ENCODE measurements at regions not wholly inside any gene's neighbourhood (a gene's known extent, or its start where the extent isn't known, plus 50 kb on each side); places are given as distances from the start of the nearest gene placed in this dataset.
"Not testable (repeated sequence)": the region's sequence is repeated elsewhere in the genome, so short reads cannot be mapped to it uniquely, and the experiment has no call there.

DNA sequence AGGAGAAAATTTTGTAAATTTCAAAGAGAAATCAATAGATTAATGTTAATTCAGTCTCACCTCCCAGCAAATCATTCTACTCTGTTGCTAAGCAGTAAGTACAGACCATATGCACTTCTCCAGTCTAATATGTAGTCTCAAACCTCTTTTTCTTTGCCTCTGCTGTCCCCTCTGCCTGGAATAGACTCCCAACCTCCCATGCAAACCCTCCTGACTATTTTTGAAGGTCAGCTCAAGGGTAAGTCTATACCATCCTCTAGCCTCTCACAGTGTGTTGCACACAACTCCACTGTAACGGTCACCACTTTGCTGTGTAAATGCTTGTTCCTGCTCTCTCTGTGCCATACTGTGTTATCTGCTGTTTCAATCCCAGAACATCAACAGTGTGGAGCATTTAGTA lies 94.5 kb upstream of the TRIM77 start:
- not testable (repeated sequence) for ATAC-seq

DNA sequence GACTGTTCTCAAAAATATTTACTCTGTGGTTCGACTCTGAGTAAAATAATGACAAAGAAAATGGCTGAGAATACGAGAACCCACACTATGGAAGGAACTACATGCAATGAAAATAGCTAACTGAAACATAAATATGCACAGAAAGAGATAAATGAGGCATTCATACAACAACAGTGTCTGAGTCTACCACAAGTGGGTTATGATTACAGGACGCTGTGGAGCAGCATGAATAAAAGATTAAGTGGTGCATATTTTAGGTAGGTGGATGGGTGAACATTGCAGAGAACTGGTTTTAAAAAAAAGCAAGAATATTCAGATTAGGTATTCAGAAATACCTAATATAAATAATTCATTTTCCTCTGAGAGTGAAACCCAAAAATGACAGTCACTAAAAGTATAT lies 93.9 kb upstream of the TRIM77 start:
- ATAC-seq, result not testable (repeated sequence)

DNA sequence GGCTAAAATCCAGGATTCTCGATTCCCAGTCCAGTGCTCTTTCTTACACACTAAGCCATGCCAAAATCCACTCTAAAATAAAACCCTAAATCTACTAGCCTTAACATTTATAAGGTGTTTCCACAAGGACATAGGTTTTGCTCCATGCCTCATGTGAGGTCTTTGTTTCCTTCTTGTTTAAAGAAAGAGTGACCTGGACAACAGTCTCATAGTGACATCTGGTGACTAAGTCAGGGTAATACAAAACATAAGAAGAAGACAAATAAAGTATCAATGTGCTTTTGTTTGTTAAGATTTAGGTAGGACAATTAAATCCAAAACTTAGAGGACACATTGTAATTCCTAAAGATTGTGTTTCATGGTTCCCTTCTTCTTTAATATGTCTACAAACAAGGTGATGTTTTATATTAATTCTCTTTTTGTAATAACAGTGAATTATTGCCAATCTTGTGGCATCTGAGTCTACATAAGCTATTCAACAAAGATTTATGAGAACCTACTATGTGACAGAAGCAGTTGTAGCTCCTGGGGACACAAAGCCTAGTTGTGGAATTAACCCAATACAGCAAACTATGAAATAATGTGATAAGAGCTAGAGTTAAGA lies 93.0 kb upstream of the TRIM77 start:
- peak; percentile 67 for ATAC-seq

DNA sequence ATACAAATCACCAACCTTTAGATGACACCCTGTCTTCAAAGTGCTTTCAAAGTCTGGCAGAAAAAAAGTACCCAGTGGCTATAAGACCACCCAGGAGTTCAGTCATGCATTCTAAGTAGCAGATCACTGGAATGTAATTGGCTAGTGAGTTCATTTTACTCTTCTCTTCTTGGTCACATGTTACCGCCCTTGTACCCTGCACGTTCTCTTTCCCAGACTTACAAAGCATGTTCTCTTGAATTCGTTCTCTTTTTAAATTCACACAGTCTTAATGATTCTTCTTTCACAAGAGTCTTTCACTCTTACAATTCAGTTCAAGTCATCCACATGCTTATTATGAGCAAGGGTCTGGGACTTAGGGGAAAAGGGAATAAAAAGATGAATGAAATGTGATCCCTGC lies 89.4 kb upstream of the TRIM77 start:
- not testable (repeated sequence) for ATAC-seq

GRCh38 chr11:89625171-89625570 lies 84.9 kb upstream of the TRIM77 start:
- ATAC-seq, result no peak

DNA sequence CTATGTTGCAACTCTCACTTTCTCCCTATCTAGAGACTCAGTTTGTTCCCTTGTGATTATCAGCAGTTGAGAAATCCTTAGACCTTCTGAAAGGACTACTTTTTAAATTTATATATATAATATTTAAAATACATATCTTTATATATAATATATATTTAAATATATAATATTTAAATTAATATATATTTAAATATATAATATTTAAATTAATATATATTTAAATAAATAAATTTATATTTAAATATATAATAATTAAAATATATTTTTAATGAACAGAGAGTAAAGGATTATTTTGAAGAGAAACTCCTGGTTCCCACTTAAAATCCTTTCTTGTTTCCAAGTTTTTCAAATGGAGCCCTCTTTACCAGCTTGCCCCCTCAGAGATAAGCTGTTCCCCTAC lies 83.7 kb upstream of the TRIM77 start:
- ATAC-seq, result no peak

DNA sequence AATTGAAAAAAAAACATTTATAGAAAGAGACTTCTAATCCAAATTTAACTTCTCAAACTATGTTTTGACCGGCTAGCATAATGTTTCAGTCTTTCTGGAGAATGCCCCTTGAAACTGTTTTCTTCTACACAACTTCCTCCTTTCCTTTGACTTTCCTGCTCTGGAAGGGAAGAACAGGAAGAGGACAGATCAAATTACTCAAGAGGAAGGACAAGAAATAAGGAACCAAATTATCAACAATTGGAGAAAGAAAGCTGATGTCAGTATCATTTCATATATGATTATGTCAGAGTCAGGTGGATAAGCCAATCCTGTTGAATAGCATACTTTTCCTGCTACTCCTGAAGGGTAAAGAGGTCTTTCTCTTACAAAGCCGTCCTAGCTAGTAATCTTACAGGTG lies 83.2 kb upstream of the TRIM77 start:
- ATAC-seq, result not testable (repeated sequence)

- ATAC-seq, result no peak
Measured at GRCh38 chr11:89633135-89633705, 76.9 kb upstream of the TRIM77 start.

DNA sequence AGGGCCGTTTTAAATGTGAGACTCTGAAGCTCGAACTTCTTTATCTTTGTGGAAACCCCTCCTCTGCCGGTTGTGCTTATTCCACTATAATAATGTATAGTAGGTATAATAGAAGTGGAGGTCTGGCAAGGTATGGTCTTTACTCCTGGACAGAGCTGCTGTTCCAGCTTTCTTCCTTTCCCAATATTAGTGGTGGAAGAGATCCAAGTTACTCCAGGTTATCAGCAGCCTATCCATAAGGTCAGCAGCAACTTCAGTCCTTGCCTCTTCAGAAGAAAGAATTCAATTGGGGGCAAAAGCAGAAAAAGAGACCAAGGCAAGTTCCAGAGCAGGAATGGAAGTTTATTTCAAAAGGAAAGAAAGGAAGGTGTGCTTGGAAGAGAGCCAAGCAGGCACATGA lies 69.3 kb upstream of the TRIM77 start:
- ATAC-seq, result not testable (repeated sequence)

DNA sequence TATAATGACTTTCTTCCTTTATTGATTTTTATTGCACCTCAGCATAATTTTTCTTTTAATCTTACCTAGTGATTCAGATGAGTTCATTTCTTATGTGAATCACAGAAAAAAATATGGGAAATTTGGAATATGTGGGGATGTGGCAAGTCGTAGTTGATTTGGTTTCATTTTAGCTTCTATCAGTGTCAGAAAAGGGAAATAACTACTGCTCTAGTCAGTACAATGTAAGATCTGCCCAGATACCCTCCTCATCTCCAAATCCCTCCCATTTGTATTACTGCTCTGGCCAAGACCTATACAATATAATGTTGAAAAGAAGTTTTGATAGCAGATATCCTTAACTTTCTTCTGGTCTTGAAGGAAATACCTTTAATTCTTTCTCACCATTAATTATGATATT lies 61.9 kb upstream of the TRIM77 start:
- not testable (repeated sequence) for ATAC-seq

DNA sequence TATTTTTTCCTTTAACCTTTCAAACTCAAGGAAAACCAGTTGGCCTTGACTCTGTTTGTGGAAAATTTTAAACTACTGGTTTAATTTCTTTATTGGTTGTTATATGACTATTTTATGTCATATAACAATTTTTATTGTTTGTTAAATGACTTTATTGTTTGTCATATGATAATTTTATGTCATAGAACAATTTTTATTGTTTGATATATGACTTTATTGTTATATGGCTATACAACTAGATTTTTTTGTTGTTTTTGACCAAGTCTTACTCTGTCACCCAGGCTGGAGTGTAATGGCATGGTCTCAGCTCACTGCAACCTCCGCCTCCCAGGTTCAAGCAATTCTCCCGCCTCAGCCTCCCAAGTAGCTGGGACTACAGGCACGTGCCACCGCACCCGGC lies 61.1 kb upstream of the TRIM77 start:
- ATAC-seq, result not testable (repeated sequence)

- ATAC-seq, result not testable (repeated sequence)
Measured at GRCh38 chr11:89654669-89655068, 55.4 kb upstream of the TRIM77 start.

DNA sequence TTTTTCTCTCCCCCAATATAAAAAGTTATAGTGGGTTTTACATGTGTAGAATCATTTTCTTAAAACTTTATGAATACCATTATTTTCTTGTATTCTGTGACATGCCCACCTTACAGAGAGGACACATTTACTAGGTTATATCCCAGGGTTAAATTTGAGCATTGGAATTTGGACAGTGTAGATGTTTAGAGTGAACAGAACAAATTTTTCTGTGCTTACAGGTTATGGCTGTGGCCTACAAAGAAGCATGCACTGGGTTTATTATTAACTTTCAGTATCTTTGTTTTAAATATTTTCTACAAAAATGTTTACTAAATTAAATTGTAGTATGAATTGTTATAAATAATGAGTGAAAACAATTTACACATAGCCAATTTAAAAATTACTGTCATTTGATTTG lies 51.3 kb upstream of the TRIM77 start:
- ATAC-seq, result not testable (repeated sequence)

DNA sequence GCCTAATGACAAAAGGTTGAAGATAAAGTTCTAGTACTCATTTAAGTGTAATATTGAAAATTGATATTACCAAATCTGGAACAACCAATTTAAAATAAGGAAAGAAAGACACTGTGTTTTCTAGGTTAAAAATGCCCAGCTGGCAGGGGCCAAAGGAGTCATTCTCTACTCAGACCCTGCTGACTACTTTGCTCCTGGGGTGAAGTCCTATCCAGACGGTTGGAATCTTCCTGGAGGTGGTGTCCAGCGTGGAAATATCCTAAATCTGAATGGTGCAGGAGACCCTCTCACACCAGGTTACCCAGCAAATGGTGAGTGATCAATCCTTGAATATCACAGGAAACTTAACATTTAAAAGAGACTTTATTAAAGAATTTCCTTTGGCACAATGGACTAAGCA lies 50.7 kb upstream of the TRIM77 start:
- ATAC-seq, result not testable (repeated sequence)

DNA sequence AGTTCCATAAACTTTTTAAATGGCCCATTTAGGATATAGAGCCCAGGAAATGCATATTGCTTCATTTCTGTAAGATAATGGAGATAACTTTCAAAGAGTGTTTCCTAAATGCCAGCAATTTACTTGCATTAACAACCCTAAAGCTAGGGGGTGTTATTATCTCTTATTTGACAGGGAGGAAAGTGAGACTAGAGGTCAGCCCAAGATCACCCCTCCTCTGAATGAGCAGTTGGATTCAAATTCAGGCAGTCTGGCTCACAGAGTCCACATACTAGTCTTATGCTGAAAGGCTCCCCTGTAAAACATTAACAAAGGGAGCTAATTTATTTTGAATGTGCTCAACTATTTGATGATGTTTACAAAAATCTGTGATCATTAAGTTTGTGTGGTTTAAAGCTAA lies 49.9 kb upstream of the TRIM77 start:
- no peak for ATAC-seq
